Astrocyte of the cerebellum (primary cell): ENCODE measurements at regions not wholly inside any gene's neighbourhood (a gene's known extent, or its start where the extent isn't known, plus 50 kb on each side); places are given as distances from the start of the nearest gene placed in this dataset.
"Not testable (repeated sequence)": the region's sequence is repeated elsewhere in the genome, so short reads cannot be mapped to it uniquely, and the experiment has no call there.

Source experiments
- DNase-seq: peaks from one replicate; pipeline ENCODE4 v3.0.0-alpha.2; 2011; ENCODE audit warnings: low read depth
- H3K4me3 ChIP-seq: 2 replicates; pipeline ENCODE4 v1.5.1; 2011; ENCODE audit warnings: mild to moderate bottlenecking, low read depth, low read length, moderate library complexity
- CTCF ChIP-seq: IDR thresholded peaks from 2 replicates; pipeline ENCODE4 v1.5.1; 2012; ENCODE audit warnings: low read length, low read depth, moderate library complexity, mild to moderate bottlenecking; ENCODE audit errors: missing control alignments
- in situ Hi-C: cut with HindIII; loops from 2 replicates; pipeline ENCODE4 v1.10.0; 2017; ENCODE audit warnings: low sequenced_read_pairs

DNA sequence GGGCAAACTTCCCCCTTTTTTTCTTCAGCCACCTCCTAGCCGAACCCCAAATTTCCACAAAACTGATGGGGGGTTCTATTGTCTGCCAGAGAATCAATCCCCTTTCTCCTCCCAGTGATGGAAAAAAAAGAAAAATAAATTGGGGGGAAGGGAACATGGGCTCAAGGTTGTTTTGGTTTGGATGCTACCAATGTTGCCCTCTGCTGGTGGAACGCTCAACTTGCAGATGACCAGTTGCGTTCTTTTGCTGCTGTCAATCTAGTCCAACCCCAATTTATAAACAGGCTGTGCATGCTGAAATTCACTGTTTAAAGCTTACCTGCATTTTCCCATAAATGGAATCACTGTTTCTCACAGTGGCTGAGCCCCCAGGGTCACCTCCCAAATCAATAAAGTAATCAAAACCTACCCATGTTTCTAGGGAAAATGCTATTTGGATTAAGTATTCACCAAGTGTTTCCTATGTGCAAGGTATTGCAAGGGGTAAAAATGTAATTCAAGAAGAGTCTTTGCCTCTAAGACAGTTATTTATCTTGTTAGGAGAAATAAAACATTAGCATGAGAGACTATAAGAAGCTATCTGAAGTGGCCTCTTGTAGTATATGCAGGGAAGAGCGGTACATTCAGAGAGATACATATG is 116.7 kb upstream of the TMEM164 start:
- peak; percentile 34 for DNase-seq

DNA sequence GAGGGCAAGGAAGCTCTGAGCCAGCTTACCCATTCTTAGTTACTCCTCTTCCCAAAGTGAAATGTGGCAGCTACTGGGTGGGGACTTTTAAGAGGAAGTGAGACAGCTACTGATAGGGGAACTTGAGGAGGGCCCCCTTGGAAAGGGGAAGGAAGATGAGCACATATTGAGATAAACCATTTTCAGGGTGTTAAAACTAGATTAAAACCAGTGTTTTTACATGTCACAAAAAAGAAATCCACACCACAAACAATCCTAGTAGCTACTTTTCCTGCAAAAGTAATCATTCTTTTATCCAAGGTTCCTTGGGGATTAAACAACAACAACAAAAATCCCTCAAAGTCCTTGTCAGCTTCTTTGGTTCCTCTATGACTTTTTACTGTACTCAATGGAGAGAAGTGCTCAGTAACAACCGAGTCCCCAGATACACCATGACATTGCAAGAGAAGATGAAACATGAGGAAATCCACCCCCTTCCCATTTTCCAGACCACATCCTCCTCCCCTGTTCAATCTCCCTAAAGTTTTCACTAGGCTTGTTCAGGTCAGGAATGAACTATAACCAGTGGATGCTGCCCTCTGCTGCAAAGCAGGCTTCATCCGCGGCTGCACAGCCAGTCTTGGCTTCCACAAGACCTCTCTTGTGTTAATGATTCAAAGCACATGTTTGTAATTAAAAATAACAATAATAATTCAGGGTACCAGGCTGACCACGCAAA is 113.5 kb upstream of the TMEM164 start:
- peak; percentile 13 for DNase-seq
- H3K4me3 ChIP-seq, result no peak overlapping the region
- peak; percentile 50 for TF ChIP-seq CTCF
- in situ Hi-C loops, result loop anchor here (10.0 kb wide), 1 partner anchor 175 kb away; no protein-coding TSS in a partner anchor

More for the DNA sequence above, 116.7 kb upstream of the TMEM164 start:
- H3K4me3 ChIP-seq, result no peak overlapping the region
- peak; percentile 76 for TF ChIP-seq CTCF
- in situ Hi-C loops, result loop anchor here (10.0 kb wide), 1 partner anchor 171 kb away; no protein-coding TSS in a partner anchor

DNA sequence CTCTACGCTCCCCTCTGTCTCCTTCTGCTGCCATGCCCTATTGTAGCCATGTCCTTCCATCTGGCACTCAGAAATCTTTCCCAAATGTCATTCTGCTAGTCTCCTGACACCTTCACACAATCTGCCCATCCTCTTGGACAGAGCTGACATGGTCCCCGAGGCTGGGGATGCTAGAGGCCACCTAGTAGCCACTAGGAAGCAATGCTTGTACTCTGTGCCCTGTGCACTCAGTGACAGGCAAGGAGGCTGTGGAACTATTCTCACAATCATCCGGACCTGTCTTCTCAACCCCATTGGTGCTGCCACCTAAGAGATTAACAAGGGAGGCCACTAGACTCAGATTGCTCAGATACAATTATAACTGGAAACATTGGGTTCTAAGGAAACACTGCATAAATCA is 112.6 kb upstream of the TMEM164 start:
- TF ChIP-seq CTCF, result no peak
- no peak for DNase-seq
- in situ Hi-C loops, result no loop called here
- H3K4me3 ChIP-seq, result no peak overlapping the region

DNA sequence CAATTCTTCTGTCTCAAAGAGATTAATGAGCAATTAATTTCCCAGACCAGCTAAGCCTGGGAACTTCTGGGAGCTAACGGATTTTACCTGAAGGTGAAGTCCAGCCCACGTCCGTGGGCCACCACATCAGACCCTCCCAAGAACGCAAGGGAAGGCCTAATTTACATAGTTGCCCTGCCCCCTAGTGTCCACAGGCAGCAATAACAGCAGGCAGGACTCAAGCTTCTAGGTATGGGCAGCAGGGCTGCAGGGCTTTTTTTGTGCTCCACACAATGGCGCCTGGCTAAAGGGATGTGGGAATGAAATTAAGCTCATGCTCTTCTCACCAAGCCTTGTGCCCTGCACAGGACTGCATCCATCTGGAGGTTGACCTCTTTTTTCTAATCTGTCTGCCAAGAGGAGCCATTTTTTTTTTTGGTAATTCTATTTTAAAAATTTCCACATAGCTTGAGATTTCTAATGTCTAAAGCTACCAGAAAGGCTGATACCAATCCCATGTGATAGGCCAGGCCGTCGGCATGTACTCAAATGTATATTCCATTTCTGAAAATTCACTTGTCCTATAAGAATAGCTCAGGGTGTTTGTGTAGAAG is 111.9 kb upstream of the TMEM164 start:
- H3K4me3 ChIP-seq, result no peak overlapping the region
- in situ Hi-C loops, result no loop called here
- peak; percentile 83 for TF ChIP-seq CTCF
- DNase-seq, result peak; percentile 34

DNA sequence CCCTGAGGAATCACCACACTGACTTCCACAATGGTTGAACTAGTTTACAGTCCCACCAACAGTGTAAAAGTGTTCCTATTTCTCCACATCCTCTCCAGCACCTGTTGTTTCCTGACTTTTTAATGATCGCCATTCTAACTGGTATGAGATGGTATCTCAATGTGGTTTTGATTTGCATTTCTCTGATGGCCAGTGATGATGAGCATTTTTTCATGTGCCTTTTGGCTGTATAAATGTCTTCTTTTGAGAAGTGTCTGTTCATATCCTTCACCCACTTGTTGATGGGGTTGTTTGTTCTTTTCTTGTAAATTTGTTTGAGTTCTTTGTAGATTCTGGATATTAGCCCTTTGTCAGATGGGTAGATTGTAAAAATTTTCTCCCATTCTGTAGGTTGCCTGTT is 106.9 kb upstream of the TMEM164 start:
- in situ Hi-C loops, H3K4me3 ChIP-seq, DNase-seq: not testable (repeated sequence)

GRCh38 chrX:109902665-109903064 is 100.2 kb upstream of the TMEM164 start:
- DNase-seq, result peak; percentile 57
- no peak overlapping the region for H3K4me3 ChIP-seq
- no peak for TF ChIP-seq CTCF
- in situ Hi-C loops, result no loop called here

GRCh38 chrX:109911046-109911445 is 91.9 kb upstream of the TMEM164 start:
- in situ Hi-C loops, result no loop called here
- no peak overlapping the region for H3K4me3 ChIP-seq
- no peak for DNase-seq

DNA sequence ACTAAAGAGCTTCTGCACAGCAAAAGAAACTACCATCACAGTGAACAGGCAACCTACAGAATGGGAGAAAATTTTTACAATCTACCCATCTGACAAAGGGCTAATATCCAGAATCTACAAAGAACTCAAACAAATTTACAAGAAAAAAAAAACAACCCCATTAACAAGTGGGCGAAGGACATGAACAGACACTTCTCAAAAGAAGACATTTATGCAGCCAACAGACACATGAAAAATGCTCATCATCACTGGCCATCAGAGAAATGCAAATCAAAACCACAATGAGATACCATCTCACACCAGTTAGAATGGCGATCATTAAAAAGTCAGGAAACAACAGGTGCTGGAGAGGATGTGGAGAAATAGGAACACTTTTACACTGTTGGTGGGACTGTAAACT is 89.9 kb upstream of the TMEM164 start:
- in situ Hi-C loops, H3K4me3 ChIP-seq: not testable (repeated sequence)

More at GRCh38 chrX:109911046-109911445, 91.9 kb upstream of the TMEM164 start:
- peak; percentile 50 for TF ChIP-seq CTCF

More for the DNA sequence above, 89.9 kb upstream of the TMEM164 start:
- DNase-seq, result not testable (repeated sequence)
